HG03575 (cell line): ENCODE measurements at regions not wholly inside any gene's neighbourhood (a gene's known extent, or its start where the extent isn't known, plus 50 kb on each side); places are given as distances from the start of the nearest gene placed in this dataset.

Experiments
- ATAC-seq: cut with Tn5 transposase; IDR thresholded peaks from one replicate; pipeline ENCODE4 v1.9.1; 2021; ENCODE audit not compliant: unreplicated experiment, insufficient number of reproducible peaks, low FRiP score; ENCODE audit errors: extremely low read depth

DNA sequence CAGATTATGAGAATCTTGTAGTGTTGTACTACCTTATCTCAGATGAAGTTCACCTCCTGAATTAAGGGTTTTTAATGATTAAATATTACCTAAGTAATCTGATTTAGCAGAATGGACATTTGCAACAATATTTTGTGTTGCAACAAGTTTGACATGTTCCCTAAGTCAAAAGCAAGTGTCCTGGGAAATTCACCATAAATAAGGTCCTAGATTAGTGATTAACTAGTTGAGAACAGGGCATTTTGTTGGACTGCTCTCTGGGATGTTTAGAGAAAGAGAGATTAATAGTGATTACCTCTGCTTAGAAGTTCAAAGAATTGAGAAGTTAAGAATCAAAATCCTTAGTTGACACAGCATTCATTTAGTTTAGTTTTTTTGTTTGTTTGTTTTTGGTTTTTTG is 120.2 kb upstream of the MARCKS start:
- ATAC-seq = no peak

- no peak for ATAC-seq
Measured at GRCh38 chr6:113739041-113739655, 118.0 kb upstream of the MARCKS start.

DNA sequence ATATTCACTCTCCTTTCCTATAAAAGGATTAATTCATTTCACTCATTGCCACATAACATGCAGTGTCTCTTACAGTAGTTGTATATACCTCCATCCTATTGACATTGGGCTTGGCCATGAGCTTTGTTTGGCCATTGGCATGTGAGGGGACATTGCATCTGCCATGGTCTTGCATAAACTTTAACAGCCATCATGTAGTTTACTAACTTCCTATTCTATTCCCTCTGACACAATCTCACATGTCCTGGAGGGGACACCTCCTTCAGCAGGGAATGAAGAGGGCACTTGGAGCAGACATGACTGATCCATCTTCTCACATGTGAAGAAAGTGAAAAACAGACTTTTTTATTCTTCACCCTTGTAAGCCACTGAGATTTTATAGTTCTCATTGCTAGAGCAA is 115.5 kb upstream of the MARCKS start:
- no peak for ATAC-seq

- no peak for ATAC-seq
Measured at GRCh38 chr6:113742342-113742741, 114.8 kb upstream of the MARCKS start.

GRCh38 chr6:113744861-113745260 is 112.3 kb upstream of the MARCKS start:
- ATAC-seq = no peak

- no peak for ATAC-seq
Measured at GRCh38 chr6:113750151-113750855, 106.8 kb upstream of the MARCKS start.

- ATAC-seq = no peak
Measured at GRCh38 chr6:113754291-113754690, 102.9 kb upstream of the MARCKS start.

- ATAC-seq = peak; percentile 64
Measured at GRCh38 chr6:113755449-113756289, 101.5 kb upstream of the MARCKS start.

DNA sequence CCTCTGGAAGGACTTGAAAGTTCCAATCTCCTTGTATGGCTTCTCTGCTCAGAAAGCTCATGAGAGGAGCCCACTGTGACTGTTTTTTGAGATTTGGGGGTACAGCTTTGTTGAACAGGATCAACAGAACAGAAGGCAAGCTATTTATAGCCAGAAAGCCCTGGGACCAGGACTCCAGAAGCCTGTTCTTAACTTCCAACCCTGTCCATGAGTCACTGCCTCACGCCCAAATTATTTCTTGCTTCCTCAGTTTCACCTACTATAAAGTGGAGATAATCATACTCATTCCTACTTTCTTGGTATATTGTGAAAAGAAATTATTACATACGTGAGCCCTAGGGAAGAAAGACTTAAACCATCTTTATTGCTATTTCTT is 100.9 kb upstream of the MARCKS start:
- ATAC-seq = no peak

GRCh38 chr6:113758214-113758613 is 98.9 kb upstream of the MARCKS start:
- ATAC-seq = no peak

- peak; percentile 35 for ATAC-seq
Measured at GRCh38 chr6:113758826-113759574, 98.1 kb upstream of the MARCKS start.

- ATAC-seq = no peak
Measured at GRCh38 chr6:113762641-113763040, 94.5 kb upstream of the MARCKS start.

DNA sequence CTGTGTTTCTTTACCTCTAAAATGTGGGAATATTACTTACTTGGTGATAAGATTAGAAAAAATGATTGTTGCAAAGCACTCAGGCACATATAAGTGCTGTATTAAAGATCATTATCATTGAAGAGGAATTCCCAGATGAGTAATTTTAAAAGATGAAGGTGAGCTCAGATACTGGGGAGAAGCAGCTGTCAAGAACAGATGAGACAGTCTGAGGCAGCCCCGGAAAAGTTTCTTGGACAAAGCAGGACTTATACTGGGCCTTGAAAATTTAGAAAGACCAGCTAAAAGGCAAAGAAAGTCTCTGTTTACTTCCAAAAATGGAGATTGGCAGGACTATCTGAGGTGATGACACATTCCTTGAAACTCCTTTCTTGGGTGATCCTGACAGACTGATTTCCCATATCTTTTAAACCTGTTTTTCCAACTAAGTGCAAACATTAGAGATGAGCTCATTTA is 93.8 kb upstream of the MARCKS start:
- ATAC-seq = no peak

- no peak for ATAC-seq
Measured at GRCh38 chr6:113763876-113764275, 93.3 kb upstream of the MARCKS start.

DNA sequence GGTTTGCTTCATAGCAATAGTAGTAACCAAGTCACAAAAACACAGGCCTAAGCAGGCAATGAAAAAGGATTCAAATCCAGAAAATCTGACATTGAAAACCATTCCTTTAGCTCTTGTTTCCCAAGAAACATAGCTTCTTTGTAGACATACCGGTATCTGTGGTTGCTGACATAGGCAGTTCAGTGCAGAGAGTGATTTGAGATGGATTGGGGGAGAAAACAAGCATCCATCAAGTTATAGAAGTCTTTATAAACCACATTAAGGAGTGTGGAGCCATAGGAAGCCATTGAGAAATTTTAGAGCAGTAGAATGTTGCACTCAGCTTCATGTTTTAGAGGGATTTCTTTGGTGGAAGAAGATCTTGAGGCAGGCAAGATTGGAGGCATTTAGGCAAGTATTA is 91.2 kb upstream of the MARCKS start:
- no peak for ATAC-seq

DNA sequence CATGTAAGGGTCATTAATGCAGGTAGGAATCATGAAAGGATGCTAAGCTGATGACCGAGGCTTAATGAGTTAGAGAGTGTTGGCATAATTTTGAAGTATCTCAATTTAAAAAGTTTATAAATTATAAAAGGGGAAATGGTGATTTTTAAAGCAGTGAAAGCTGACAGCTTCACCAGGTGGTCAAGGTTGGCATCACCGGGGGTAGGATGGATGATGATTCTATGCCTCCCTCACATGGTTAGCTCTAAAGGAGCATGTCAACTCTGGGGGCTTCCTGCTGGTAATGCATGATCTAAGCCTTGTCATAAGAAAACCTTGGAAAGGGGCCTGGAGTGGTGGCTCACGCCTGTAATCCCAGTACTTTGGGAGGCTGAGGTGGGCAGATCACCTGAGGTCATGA is 89.2 kb upstream of the MARCKS start:
- no peak for ATAC-seq

DNA sequence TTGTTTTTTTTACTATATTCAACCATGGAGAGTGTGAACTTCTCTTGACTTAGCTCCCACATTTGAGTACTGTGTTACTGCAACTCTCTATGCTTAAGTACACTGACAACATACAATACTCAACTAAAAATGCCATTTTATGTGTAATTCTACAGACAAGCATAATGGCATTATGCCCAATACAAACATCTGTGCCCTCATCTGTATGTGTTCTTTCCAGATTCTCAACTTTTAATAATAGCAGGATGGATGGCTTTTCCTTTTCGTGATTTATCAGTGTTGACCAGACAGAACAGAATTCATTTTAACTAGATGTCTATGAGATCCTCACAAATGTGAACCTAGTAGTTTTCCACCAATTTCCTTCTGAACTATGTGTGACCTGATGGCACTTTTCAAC is 84.2 kb upstream of the MARCKS start:
- no peak for ATAC-seq

GRCh38 chr6:113774127-113774825 is 82.9 kb upstream of the MARCKS start:
- no peak for ATAC-seq

DNA sequence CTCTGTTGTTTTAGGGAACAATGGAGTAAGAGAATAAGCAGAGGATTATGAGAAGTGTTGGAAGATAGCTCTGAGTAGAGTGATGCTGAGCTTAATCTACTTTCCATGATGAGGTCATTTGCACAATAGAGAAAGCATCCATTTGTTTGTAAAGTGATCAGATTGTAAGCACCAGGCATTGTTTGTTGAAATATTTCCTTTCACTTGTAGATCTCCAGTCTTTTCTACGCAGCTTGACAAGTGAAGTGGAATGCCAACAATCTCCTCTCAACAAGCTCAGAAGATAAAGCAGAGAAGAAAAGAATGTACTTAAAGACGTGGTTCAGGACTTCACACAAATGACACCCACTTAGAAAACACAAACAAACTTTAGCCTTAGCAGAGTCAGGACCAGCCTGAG is 80.1 kb upstream of the MARCKS start:
- ATAC-seq = no peak
